ENCODE measurements at regions not wholly inside any gene's neighbourhood (a gene's known extent, or its start where the extent isn't known, plus 50 kb on each side); places are given as distances from the start of the nearest gene placed in this dataset.

- Mint-ChIP-seq H3K27me3 (ENCODE audit: insufficient read depth, unreplicated experiment) (peaks cover 25% of the 10 kb centered on the region), H3K4me1 (ENCODE audit: insufficient read depth, unreplicated experiment) (no peaks in the 10 kb centered on the region), H3K27ac (ENCODE audit: low read depth, unreplicated experiment) (no peak overlapping the region), H3K36me3 (ENCODE audit: insufficient read depth, unreplicated experiment) (no peaks in the 10 kb centered on the region), H3K4me3 (ENCODE audit: unreplicated experiment) (no peak overlapping the region), H3K9me3 (ENCODE audit: unreplicated experiment) (no peaks in the 10 kb centered on the region)
- DNase-seq (ENCODE audit: unreplicated experiment): no peak
- CTCF ChIA-PET: no interaction called here
- POLR2A ChIA-PET: no interaction called here
- TF ChIP-seq CTCF (IDR thresholded peaks at IDR 0.05; ENCODE audit: unreplicated experiment): no peak
- BruUV-seq (replicated peaks): no TSS peak
- intact Hi-C loops (cut with micrococcal nuclease): loop anchor here (1.0 kb wide), 1 partner anchor 43 kb away; no protein-coding TSS in a partner anchor
Observed at GRCh38 chrX:150224676-150225075, 138.4 kb upstream of the MAMLD1 start.

GRCh38 chrX:150225266-150225665 is 137.9 kb upstream of the MAMLD1 start:
- BruUV-seq (replicated peaks): no TSS peak
- H3K27me3 Mint-ChIP-seq (ENCODE audit: insufficient read depth, unreplicated experiment): peaks cover 25% of the 10 kb centered on the region
- no peak for TF ChIP-seq CTCF (IDR thresholded peaks at IDR 0.05; ENCODE audit: unreplicated experiment)
- no peaks in the 10 kb centered on the region for H3K36me3 Mint-ChIP-seq (ENCODE audit: insufficient read depth, unreplicated experiment)
- CTCF ChIA-PET: no interaction called here
- no peaks in the 10 kb centered on the region for H3K4me1 Mint-ChIP-seq (ENCODE audit: insufficient read depth, unreplicated experiment)
- intact Hi-C loops (cut with micrococcal nuclease): loop anchor here (1.0 kb wide), 1 partner anchor 42 kb away; no protein-coding TSS in a partner anchor
- POLR2A ChIA-PET: no interaction called here
- H3K9me3 Mint-ChIP-seq (ENCODE audit: unreplicated experiment): no peaks in the 10 kb centered on the region
- DNase-seq (ENCODE audit: unreplicated experiment): no peak
- no peak overlapping the region for H3K27ac Mint-ChIP-seq (ENCODE audit: low read depth, unreplicated experiment)
- no peak overlapping the region for H3K4me3 Mint-ChIP-seq (ENCODE audit: unreplicated experiment)

GRCh38 chrX:150225756-150226155 is 137.4 kb upstream of the MAMLD1 start:
- H3K27me3 Mint-ChIP-seq (ENCODE audit: insufficient read depth, unreplicated experiment): peaks cover 21% of the 10 kb centered on the region
- POLR2A ChIA-PET: no interaction called here
- no peak for TF ChIP-seq CTCF (IDR thresholded peaks at IDR 0.05; ENCODE audit: unreplicated experiment)
- no peak overlapping the region for H3K4me3 Mint-ChIP-seq (ENCODE audit: unreplicated experiment)
- CTCF ChIA-PET: no interaction called here
- DNase-seq (ENCODE audit: unreplicated experiment): no peak
- BruUV-seq (replicated peaks): no TSS peak
- H3K27ac Mint-ChIP-seq (ENCODE audit: low read depth, unreplicated experiment): no peak overlapping the region
- H3K36me3 Mint-ChIP-seq (ENCODE audit: insufficient read depth, unreplicated experiment): no peaks in the 10 kb centered on the region
- intact Hi-C loops (cut with micrococcal nuclease): loop anchor here (1.0 kb wide), 1 partner anchor 42 kb away; no protein-coding TSS in a partner anchor
- no peaks in the 10 kb centered on the region for H3K4me1 Mint-ChIP-seq (ENCODE audit: insufficient read depth, unreplicated experiment)
- no peaks in the 10 kb centered on the region for H3K9me3 Mint-ChIP-seq (ENCODE audit: unreplicated experiment)

GRCh38 chrX:150226223-150226965 is 136.7 kb upstream of the MAMLD1 start:
- Mint-ChIP-seq H3K27ac (ENCODE audit: low read depth, unreplicated experiment) (no peak overlapping the region), H3K9me3 (ENCODE audit: unreplicated experiment) (no peaks in the 10 kb centered on the region), H3K4me3 (ENCODE audit: unreplicated experiment) (no peak overlapping the region), H3K27me3 (ENCODE audit: insufficient read depth, unreplicated experiment) (peaks cover 14% of the 10 kb centered on the region), H3K36me3 (ENCODE audit: insufficient read depth, unreplicated experiment) (no peaks in the 10 kb centered on the region), H3K4me1 (ENCODE audit: insufficient read depth, unreplicated experiment) (no peaks in the 10 kb centered on the region)
- ChIA-PET CTCF (no interaction called here), POLR2A (no interaction called here)
- intact Hi-C loops (cut with micrococcal nuclease): no loop called here
- BruUV-seq (replicated peaks): no TSS peak
- no peak for TF ChIP-seq CTCF (IDR thresholded peaks at IDR 0.05; ENCODE audit: unreplicated experiment)
- DNase-seq (ENCODE audit: unreplicated experiment): no peak

All from MCF 10A (cell line).